ENCODE measurements at regions not wholly inside any gene's neighbourhood (a gene's known extent, or its start where the extent isn't known, plus 50 kb on each side); places are given as distances from the start of the nearest gene placed in this dataset.

DNA sequence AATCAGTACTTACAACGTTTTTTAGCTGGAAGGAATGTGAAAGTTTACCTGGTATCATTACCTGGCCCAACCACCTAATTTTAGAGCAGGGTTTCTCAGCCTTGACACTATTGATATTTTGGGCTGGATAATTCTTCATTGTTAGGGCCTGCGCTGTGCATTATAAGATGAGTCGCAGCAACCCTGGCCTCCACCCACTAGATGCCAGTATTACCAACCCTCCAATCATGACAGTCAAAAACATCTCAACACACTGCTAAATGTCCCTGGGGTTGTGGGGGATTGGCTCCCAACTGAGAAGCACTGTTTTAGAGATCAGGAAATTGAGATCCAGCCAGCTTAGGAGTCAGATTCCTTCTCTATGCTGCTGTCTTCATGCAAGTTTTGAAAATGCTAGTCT, 265.3 kb upstream of the TCF4 start:
- no peak for DNase-seq (ENCODE audit: low read depth, low spot score)

DNA sequence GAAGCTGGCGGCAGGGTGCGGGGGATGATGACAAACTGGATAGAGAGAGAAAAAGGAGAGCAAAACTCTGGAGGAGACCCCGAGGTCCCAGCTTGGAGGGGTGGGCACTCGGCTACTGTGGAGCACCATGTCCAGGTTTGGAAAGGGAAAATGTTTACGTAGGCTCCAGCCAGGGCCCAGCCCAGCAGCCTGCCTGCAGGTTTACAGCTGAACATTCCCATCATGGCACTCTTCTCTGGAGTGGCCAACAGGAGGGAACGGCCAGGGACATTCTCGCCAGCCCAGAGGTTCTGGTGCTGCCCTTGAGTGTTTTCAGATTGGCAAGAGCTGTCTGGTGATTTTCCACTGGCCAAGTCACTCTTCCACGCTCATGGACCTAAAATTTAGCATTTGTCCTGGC, 262.9 kb upstream of the TCF4 start:
- DNase-seq (ENCODE audit: low read depth, low spot score), result no peak

DNA sequence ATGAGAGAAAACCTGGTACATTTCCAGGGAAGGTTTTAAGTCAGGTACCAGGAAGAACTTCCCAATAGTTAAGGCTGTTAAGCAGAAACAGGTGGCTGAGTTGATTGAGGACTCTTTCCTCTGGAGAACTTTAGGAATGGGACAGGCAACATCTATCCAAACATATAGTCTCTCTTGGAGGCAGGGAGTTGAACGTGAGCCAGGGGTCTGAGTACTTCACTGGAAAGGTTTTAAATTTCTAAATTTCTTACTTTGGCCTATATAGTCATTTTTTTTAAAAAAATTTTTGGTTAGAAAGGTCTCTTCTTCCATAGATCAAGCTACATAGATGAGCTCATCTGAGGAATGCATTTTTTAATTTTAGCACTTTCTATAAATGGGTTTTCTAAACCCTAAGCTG, 261.4 kb upstream of the TCF4 start:
- DNase-seq (ENCODE audit: low read depth, low spot score), result no peak

DNA sequence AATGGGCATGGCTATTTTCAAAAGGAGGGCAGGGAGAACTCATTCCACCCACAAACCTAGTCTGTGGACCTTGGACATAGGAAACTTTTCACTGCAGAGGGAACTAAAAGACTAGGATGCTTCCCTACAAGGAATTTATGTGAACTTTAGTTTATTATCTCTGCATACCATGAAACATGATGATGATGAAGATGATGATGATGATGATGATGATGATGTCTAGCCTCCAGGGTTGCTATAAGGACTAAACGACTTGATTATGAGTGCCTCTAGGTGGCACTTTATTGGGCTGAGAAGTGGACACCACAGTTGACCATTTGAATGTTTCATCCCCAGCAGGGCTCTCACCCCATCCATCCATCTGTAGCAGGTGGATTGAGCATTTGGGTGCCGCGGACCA, 260.0 kb upstream of the TCF4 start:
- no peak for DNase-seq (ENCODE audit: low read depth, low spot score)

DNA sequence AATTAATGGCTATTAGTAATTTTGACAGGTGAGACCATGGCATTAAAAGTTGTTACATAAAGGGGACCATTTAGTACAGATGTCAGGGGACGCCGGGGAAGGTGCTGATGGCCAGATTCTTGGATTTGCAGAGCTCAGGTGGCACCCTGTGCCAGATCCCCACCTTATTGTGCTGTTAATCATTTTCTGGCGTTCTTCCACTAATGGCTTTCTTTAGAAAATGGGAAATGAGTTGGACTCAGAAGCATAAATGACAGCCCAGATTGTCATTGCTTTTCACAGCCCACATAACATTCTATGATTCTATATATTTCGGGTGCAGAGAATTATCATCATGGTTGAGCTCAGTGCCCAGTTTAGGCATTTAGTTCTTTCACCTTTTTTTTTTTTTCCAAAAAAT, 257.2 kb upstream of the TCF4 start:
- DNase-seq (ENCODE audit: low read depth, low spot score), result no peak

DNA sequence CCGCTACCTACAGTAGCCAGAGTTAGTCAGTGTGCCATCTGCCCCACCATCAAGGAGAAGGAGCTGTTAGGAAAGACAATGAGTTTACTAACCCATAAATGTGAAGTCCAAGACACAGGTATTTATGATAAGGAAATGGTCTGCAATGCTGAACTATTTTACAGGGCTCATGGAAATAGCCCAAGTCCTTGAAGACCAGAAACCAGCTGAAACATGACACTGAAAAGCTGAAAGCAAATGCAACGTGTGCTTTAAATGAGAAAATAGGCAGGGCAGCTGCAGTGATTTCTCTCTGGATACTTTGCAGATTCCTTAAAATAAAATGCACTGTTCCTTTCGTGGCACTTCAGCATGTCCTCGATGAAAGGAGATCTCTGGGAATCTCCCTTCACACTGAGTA, 256.4 kb upstream of the TCF4 start:
- DNase-seq (ENCODE audit: low read depth, low spot score), result no peak

DNA sequence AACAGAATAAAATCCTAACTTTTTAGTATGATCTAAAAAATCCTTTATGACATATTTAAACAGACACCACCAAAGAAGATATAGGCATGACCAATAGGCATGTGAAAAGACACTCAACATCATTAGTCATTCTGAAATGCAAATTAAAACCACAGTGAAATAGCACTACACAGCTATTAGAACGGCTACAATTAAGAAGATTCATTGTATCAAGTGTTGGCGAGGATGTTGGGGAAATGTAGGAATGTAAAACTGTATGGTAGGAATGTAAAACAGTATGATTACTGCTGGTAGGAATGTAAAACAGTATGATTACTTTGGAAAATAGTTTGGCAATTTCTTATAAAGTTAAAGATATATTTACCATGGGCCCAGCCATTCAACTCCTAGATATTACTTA, 253.3 kb upstream of the TCF4 start:
- DNase-seq (ENCODE audit: low read depth, low spot score), result no peak

DNA sequence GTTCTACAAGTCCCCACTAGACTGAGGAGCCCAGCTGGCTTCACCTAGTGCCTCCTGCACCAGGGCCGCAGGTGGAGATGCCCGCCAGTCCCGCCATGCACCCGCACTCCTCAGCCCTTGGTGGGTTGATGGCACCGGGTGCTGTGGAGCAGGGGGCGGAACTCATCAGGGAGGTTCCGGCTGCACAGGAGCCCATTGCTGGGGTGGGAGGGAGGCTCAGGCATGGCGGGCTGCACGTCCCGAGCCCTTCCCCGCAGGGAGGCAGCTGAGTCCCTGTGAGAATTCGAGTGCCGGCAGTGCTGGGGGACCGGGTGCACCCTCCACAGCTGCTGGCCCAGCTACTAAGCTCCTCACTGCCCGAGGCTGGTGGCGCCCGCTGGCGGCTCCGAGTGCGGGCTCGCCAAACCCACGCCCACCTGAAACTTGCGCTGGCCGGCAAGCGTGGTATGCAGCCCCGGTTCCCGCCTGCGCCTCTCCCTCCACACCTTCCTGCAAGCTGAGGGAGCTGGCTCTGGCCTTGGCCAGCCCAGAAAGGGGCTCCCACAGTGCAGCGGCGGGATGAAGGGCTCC, 252.7 kb upstream of the TCF4 start:
- no peak for DNase-seq (ENCODE audit: low read depth, low spot score)

DNA sequence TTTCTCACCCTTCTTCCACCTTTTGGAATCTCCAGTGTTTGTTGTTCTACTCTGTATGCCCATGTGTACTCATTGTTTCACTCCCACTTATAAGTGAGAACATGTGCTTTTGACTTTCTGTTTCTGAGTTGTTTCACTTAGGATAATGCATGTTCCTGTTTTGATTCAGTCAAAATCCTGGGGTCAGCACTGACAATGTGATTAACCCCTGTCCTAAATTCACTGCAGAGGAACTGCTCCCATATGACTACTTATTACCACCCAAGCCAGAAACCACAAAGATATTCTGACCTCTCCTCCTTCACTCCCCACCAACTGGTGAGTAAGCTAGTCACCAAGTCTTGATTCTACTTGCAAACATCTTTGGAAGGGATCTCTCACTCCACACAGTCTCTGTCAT, 251.4 kb upstream of the TCF4 start:
- DNase-seq (ENCODE audit: low read depth, low spot score), result no peak

DNA sequence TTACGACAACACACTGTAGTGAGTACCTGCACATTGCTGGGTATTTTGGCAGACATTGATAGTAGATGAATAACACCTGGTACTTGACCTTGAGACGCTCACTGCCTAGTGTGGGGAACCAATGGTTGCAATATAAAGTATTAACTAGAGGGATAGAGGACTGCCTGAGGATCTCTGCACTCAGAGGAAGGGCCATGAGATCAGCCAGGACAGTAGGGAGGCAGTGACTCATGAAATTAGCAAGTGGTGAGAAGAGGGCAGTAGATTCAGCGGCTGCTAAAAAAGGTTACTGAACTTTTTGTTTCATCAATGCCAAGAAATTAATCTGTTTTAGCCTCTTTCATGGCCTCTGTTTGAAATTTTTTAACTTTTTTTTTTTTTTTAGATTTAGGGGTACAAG, 250.8 kb upstream of the TCF4 start:
- no peak for DNase-seq (ENCODE audit: low read depth, low spot score)

DNA sequence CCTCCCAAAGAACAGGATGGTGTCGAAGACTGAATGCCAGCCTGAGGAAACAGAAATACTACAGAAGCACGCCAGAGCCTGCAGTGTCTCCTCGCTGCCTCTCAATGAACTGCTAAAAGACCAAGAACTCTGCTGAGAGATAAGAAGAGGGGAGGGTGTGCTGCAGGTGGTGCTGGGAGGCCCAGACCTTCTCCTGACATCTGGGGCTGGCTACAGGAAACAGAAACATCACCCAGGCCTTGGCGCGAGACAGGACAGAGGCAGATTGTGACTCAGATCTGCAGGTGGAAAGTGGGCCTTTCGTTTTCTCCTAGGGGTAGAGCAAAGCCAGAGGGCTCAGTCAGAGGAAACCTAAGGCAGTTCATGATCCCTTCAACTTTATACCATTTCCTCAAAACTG, 250.3 kb upstream of the TCF4 start:
- no peak for DNase-seq (ENCODE audit: low read depth, low spot score)

DNA sequence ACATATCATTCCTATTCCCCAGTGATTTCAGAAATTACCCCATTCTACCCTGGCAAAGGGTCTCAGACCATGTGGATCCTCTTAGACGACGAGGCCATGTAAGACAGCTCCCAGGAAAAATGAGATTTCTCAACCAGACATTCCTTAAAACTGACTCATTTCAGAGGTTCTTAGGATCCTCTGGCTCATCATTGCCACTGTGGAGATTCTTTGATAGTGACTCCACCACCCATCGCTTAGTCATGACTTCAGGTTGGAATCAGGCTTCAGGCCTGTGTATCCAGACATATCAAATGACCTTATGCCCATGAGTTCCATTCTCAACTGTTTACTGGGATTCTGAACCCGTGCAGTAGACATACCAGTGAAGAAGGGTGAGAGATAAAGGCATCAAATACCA, 245.6 kb upstream of the TCF4 start:
- peak; percentile 61 for DNase-seq (ENCODE audit: low read depth, low spot score)

DNA sequence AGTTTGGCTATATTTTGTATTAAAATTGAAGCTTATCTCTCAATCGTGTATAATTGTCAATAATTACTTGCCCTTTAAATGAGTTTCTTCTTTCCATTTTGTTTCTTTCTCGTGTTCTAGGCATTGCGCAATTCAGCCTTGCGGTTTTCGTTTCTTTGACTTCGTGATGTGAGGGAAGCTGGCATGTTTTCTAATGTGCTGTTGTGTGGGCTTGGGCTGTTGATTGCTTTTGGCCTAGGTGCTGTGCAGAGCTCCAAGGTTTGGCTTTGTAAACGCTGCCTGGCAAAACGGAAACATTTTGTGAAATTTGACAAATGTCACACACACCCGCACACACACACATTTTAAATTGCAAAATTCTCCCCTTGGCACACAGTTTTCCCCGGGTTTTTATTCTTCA, 242.6 kb upstream of the TCF4 start:
- DNase-seq (ENCODE audit: low read depth, low spot score), result no peak

DNA sequence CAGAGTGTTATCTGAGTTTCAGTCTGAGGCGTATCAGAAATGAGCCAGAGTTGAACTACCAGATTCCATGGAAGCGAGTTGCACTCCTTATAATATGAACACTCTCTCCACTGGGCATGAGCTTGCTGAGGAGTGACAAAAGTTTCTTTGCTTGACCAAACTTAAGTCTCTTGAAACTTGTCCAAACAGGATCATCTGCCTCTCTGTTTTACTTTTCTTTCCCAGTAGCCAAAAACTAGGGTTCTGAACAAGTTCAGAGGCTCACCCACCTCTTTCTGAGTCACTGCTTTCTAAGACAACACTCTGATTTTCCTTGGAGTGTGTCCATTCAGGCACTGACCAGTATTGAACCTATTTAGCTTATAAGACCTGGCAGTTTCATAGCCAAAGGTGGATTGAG, 233.2 kb upstream of the TCF4 start:
- no peak for DNase-seq (ENCODE audit: low read depth, low spot score)

DNA sequence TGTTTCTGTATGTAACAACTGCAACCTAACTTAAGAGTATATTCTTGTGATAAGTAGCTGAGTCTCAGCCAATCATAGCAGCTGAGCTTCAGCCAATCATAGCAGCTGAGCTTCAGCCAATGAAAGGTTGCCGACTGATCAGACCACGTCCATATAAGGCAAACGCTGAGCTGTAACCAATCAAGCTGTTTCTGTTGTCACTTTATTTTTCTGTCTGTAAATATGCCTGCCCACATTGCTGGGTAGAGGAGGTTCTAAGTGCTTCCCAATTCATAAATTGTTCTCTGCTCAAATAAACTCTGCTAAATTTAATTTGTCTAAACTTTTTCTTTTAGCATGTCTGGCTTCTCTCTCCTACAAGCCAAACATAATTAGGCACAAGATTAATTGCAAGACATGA, 231.5 kb upstream of the TCF4 start:
- no peak for DNase-seq (ENCODE audit: low read depth, low spot score)

DNA sequence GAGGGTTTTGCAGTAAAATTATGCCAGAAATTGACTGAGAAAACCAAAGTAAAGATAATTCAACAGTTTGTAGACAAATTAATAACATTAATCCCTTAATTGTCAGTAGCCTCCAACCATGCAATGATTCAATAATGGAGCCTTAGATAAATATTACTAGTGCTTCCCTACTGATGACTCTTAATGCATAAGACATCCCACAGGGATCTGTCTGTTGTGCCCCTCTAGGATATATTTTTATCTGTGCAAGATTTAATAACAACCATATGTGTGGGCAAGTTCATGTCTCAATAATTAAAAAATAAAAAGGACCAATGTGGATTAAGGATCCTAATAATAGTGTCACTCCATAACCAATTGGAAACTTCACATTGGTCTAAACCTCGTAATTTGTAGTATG, 230.3 kb upstream of the TCF4 start:
- no peak for DNase-seq (ENCODE audit: low read depth, low spot score)

DNA sequence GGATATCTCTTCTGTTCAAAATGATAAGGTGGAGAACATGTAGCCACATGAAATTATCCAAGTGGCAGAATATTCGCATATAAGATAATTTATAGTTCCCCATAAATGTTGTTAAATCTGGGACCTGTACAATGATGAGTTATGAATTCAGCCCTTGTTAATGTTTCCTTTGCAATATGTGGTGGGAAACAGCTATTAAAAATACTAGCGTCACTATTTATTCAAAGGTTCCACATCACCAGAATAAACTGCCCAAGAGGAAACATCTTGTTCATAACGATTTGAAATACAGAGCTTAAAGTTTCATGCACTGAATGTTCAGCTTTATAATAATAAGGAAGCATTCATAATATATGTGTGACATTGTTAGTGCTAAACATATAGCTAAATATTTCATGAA, 223.9 kb upstream of the TCF4 start:
- no peak for DNase-seq (ENCODE audit: low read depth, low spot score)

DNA sequence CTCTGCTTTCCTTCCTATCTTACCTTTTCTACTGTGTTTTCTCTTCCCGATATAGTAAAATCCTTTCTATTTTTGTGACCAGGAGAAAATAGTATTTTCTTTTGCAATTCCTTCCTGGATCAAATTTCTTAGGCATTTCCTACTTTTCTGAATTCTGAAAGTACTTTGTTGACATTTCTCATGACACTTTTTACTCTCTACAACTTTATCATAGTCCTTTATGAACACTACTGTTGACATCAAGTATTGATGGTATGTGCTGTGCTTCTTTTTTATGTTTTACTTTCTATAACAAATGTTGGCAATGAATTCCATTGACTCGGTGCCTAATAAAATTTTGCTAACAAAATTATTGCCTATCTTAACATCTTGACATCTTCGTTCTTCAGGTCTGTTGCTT, 217.7 kb upstream of the TCF4 start:
- DNase-seq (ENCODE audit: low read depth, low spot score), result no peak

DNA sequence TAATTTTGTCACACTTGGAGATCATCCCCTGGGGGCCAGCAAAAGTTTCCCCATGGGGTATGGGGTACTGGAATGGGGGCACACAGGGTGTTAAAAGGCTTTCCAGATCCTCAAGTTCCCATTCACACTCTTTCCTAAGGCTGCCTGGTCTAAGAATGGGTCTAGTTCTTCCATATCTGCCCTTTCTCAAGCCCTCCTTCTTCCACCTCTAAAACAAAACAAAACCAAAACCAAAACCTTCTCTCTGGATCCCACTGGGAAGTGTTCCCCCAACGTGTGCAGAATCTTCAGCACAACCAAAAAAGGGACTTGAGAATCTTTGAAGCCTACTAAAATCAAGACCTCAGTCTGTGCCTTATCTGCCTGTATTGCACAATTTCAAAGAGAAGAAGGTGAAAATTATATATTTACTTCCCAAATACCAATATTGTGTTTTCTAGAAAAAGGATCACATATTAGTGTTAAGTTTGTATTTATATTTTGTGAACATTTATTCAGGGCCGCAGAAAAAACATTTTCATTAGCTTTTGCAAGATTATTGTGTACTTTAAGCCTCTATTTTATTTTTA, 207.2 kb upstream of the TCF4 start:
- DNase-seq (ENCODE audit: low read depth, low spot score), result no peak

DNA sequence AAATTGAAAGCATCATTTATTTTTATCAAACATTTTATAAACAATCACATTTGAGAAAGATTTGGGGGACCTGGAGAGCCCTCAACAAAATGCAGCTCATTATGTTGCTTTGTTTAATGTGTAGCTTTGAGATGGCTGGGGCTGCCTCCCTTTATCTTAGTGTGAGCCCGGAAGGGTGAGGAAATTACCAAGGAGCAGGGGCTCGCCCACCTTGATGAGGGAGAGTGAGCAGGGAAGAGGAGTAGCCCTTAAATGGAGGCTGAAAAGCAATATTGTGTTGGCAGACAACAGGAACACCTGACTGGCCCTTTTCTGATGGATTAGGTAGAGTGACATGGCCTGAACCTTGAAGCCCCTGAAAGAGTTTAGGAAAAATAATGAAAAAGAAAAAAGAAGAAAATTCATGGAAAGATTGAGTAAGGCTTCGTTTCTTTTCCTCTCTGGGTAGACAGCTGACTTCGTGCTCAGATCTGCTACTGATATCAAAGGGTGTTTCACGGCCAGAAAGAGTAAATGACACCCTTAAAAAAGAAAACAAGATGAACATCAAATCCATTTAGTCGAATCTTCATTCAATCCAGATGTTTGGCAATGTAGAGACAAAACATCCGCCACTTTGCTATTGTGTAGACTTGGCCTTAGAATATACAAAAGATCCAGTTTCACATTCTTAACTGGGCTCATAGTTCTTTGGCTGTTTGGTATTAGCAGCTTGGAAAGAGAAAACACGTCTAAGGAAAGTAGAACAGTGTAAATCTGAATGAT, 206.5 kb upstream of the TCF4 start:
- DNase-seq (ENCODE audit: low read depth, low spot score), result no peak

DNA sequence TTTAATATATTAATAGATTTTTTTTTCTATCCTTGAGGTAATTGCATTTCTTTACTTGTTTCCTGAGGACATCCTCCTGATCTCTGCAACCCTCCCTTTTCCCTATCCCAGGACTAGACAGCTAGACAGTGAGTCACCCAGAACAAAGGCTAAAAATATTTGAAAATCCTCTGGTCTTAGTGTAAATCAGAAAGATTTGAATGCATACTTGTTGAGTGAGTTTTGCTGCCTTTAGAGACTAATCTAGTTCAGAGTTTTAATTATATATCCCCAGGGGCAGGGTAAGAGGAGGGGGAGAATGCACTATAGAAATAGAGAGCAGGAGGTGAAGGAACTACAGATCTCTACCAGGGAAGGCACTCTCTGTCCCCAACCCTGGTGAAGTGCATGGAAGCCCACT, 202.3 kb upstream of the TCF4 start:
- no peak for DNase-seq (ENCODE audit: low read depth, low spot score)

DNA sequence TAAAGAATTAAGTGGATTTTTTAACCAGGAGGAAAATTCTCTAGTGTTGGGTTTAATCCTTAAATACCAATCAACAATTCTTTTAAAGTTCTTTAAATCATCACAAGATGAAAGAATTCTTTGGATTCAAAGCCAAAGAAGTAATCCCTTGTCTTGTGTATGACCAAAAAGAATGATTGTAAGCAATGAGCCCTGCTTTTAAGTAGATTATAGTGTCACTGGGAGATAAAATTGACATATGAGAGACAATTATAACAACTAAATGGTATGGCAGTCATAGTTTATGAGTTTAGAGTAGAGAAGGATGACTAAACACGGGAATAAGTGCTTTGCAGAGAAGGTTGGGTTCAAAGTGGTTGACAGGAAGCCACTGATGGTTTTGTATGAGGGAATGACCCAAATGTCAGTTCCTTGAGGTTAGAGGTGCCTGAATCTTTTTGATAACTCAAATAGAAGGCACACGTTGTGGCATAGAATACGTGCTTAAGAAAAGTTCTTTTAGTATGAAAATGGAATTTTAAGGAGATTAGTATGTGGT, 199.6 kb upstream of the TCF4 start:
- DNase-seq (ENCODE audit: low read depth, low spot score), result no peak

DNA sequence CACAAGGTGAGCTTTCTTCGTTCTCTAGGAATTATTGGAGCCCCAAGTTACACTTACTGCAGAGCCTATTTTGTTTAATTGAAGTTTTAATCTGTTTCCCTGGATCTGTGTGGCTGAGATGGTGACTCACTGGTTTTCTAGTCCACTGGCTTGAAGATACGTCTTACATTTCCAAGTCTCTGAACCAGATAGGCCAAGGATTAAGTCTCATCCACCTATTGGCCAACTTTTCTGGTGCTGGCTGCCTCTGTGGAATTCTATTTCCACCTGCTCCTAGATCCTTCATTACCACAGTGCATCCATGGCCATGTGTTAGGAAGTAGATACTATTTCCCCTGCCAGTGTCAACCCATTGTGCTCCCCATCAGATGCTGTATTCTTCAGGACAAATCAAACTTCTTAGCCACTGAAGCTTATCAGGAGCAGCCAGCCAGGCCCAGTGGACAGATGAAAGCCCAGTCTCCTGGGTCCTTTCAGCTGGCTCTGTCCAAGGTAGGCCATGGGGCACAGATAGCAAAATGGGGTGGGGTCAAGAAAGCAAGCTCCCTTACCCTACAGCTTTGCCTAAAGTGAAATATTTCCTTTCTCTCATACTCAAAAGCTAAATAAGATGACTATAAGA, 198.8 kb upstream of the TCF4 start:
- no peak for DNase-seq (ENCODE audit: low read depth, low spot score)

Data from ELF-1 (cell line).